ENCODE measurements at regions not wholly inside any gene's neighbourhood (a gene's known extent, or its start where the extent isn't known, plus 50 kb on each side); places are given as distances from the start of the nearest gene placed in this dataset.
A peak's percentile ranks its signal among the peaks of the same experiment; 100 is the strongest.

- no peak overlapping the region for H3K4me3 ChIP-seq (ENCODE audit: low read depth, low read length)
- H3K36me3 ChIP-seq (ENCODE audit: control insufficient read depth, insufficient read depth, low read length), result no peaks in the 10 kb centered on the region
- peak in 1 of 6 donors; percentile 3 for DNase-seq (ENCODE audit: low read depth in 4 of 6, low spot score in 6 of 6)
- no peak overlapping the region for H3K27ac ChIP-seq (ENCODE audit: low read depth, low read length)
- H3K9me3 ChIP-seq (ENCODE audit: control insufficient read depth, insufficient read depth, low read length), result no peaks in the 10 kb centered on the region
- H3K27me3 ChIP-seq (ENCODE audit: control insufficient read depth, insufficient read depth, low read length), result no peaks in the 10 kb centered on the region
- H3K4me1 ChIP-seq (ENCODE audit: control insufficient read depth, insufficient read depth, low read length), result no peaks in the 10 kb centered on the region
- WGBS (ENCODE audit: insufficient coverage), result 63% methylated on average over 3 of the region's 3 CpGs
These were observed 279.2 kb upstream of the FERMT1 start for GRCh38 chr20:6401893-6402557.

DNA sequence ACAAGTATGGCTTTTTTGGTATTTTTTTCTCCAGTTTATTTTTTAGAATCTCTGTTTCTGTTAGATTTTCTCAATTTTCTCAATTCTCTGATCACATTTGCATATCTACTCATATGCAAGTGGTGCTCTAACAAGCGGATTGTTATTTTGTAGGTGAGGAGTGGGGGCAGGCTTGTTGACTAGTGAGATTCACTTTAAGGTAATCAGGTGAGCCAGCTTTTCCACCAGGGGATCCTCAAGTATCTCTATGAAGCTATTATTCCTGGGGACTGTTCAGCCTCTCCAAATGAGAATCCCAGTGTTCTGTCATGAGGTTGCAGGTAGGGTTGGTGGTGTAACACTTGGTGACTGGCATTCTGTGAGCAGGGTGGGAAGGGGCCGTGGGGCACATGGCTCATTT, 274.3 kb upstream of the FERMT1 start:
- Histone ChIP-seq H3K36me3 (ENCODE audit: control insufficient read depth, insufficient read depth, low read length) (no peaks in the 10 kb centered on the region), H3K9me3 (ENCODE audit: control insufficient read depth, insufficient read depth, low read length) (no peaks in the 10 kb centered on the region), H3K27me3 (ENCODE audit: control insufficient read depth, insufficient read depth, low read length) (no peaks in the 10 kb centered on the region), H3K27ac (ENCODE audit: low read depth, low read length) (no peak overlapping the region), H3K4me1 (ENCODE audit: control insufficient read depth, insufficient read depth, low read length) (no peaks in the 10 kb centered on the region), H3K4me3 (ENCODE audit: low read depth, low read length) (no peak overlapping the region)
- 100% methylated on average over 1 of the region's 2 CpGs for WGBS (ENCODE audit: insufficient coverage)
- DNase-seq (ENCODE audit: low read depth in 4 of 6, low spot score in 6 of 6), result no peak

DNA sequence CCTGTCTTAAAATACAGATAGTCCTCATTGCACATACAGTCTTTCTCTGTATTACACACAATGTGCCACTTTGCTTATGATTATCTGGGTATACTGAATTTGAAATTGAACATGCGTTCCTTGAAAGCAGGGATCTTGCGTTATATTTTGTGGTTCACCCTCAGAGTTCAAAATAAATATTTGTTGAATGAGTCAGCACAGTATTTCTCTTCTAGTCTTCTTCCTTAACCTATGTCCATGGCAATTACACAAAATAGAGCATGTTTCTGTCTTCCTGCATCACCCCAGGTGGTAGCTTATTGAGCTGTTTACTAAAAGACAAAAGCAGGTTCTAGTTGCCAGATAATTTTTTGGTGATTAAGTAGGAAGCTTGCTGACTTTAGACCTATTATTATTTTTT, 272.9 kb upstream of the FERMT1 start:
- no peaks in the 10 kb centered on the region for H3K36me3 ChIP-seq (ENCODE audit: control insufficient read depth, insufficient read depth, low read length)
- no peak for DNase-seq (ENCODE audit: low read depth in 4 of 6, low spot score in 6 of 6)
- WGBS (ENCODE audit: insufficient coverage), result no CpG with 5 or more reads among the region's 2 CpGs
- H3K4me3 ChIP-seq (ENCODE audit: low read depth, low read length), result no peak overlapping the region
- H3K27ac ChIP-seq (ENCODE audit: low read depth, low read length), result no peak overlapping the region
- H3K27me3 ChIP-seq (ENCODE audit: control insufficient read depth, insufficient read depth, low read length), result no peaks in the 10 kb centered on the region
- no peaks in the 10 kb centered on the region for H3K9me3 ChIP-seq (ENCODE audit: control insufficient read depth, insufficient read depth, low read length)
- no peaks in the 10 kb centered on the region for H3K4me1 ChIP-seq (ENCODE audit: control insufficient read depth, insufficient read depth, low read length)

GRCh38 chr20:6388671-6389197, 265.9 kb upstream of the FERMT1 start:
- DNase-seq (ENCODE audit: low read depth in 4 of 6, low spot score in 6 of 6), result no peak
- Histone ChIP-seq H3K9me3 (ENCODE audit: control insufficient read depth, insufficient read depth, low read length) (no peaks in the 10 kb centered on the region), H3K4me1 (ENCODE audit: control insufficient read depth, insufficient read depth, low read length) (no peaks in the 10 kb centered on the region), H3K27ac (ENCODE audit: low read depth, low read length) (no peak overlapping the region), H3K36me3 (ENCODE audit: control insufficient read depth, insufficient read depth, low read length) (no peaks in the 10 kb centered on the region), H3K27me3 (ENCODE audit: control insufficient read depth, insufficient read depth, low read length) (no peaks in the 10 kb centered on the region), H3K4me3 (ENCODE audit: low read depth, low read length) (no peak overlapping the region)
- WGBS (ENCODE audit: insufficient coverage), result 100% methylated on average over 1 of the region's 4 CpGs

- Histone ChIP-seq H3K27ac (ENCODE audit: low read depth, low read length) (no peak overlapping the region), H3K9me3 (ENCODE audit: control insufficient read depth, insufficient read depth, low read length) (no peaks in the 10 kb centered on the region), H3K36me3 (ENCODE audit: control insufficient read depth, insufficient read depth, low read length) (no peaks in the 10 kb centered on the region), H3K27me3 (ENCODE audit: control insufficient read depth, insufficient read depth, low read length) (no peaks in the 10 kb centered on the region), H3K4me1 (ENCODE audit: control insufficient read depth, insufficient read depth, low read length) (no peaks in the 10 kb centered on the region), H3K4me3 (ENCODE audit: low read depth, low read length) (no peak overlapping the region)
- DNase-seq (ENCODE audit: low read depth in 4 of 6, low spot score in 6 of 6), result no peak
- 100% methylated on average over 1 of the region's 2 CpGs for WGBS (ENCODE audit: insufficient coverage)
These were observed 262.2 kb upstream of the FERMT1 start for GRCh38 chr20:6384956-6385486.

GRCh38 chr20:6384380-6384779, 261.6 kb upstream of the FERMT1 start:
- WGBS (ENCODE audit: insufficient coverage), result 58% methylated on average over 3 of the region's 4 CpGs
- Histone ChIP-seq H3K27me3 (ENCODE audit: control insufficient read depth, insufficient read depth, low read length) (no peaks in the 10 kb centered on the region), H3K4me1 (ENCODE audit: control insufficient read depth, insufficient read depth, low read length) (no peaks in the 10 kb centered on the region), H3K9me3 (ENCODE audit: control insufficient read depth, insufficient read depth, low read length) (no peaks in the 10 kb centered on the region), H3K4me3 (ENCODE audit: low read depth, low read length) (no peak overlapping the region), H3K27ac (ENCODE audit: low read depth, low read length) (no peak overlapping the region), H3K36me3 (ENCODE audit: control insufficient read depth, insufficient read depth, low read length) (no peaks in the 10 kb centered on the region)
- no peak for DNase-seq (ENCODE audit: low read depth in 4 of 6, low spot score in 6 of 6)

DNA sequence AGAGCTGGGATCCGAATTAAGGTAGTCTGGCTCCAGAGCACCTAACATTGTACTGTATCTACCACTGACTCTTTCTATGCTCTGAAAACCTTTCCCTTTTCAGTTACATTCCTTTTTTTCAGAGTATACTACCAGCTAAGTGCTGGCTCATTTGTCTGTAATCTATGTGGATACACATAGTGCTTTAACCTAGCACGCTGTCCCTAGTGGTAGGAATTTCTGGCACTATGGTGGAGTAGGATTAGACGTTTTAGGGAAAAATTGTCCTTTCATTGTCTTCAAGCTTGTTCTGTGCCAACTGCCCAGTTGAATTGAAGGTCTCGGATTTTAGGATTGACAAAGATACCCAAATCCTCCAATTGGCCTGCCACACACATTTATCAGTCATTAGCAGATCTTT, 259.1 kb upstream of the FERMT1 start:
- H3K27ac ChIP-seq (ENCODE audit: low read depth, low read length), result no peak overlapping the region
- DNase-seq (ENCODE audit: low read depth in 4 of 6, low spot score in 6 of 6), result no peak
- H3K36me3 ChIP-seq (ENCODE audit: control insufficient read depth, insufficient read depth, low read length), result no peaks in the 10 kb centered on the region
- no peak overlapping the region for H3K4me3 ChIP-seq (ENCODE audit: low read depth, low read length)
- H3K27me3 ChIP-seq (ENCODE audit: control insufficient read depth, insufficient read depth, low read length), result no peaks in the 10 kb centered on the region
- no CpG with 5 or more reads among the region's 4 CpGs for WGBS (ENCODE audit: insufficient coverage)
- no peaks in the 10 kb centered on the region for H3K4me1 ChIP-seq (ENCODE audit: control insufficient read depth, insufficient read depth, low read length)
- no peaks in the 10 kb centered on the region for H3K9me3 ChIP-seq (ENCODE audit: control insufficient read depth, insufficient read depth, low read length)

DNA sequence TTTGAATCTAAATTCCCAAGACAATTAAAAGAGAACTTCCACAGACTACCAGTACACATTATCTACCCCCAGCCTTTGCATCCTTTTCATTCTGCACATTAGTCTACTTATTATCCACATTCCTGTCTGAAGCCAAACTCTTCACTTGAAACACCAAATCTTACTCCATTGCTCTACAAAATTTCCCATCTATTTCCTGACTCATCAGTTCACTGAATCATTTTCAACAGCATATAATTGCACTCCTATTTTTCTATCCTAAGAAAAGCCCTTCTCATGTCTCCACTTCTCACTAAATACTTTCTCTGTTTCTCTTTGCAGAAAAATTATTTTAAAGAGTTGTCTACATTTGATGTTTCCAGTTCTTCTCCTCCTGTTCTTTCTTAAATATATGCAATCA, 239.4 kb upstream of the FERMT1 start:
- H3K9me3 ChIP-seq (ENCODE audit: control insufficient read depth, insufficient read depth, low read length), result no peaks in the 10 kb centered on the region
- no peak overlapping the region for H3K4me3 ChIP-seq (ENCODE audit: low read depth, low read length)
- H3K36me3 ChIP-seq (ENCODE audit: control insufficient read depth, insufficient read depth, low read length), result no peaks in the 10 kb centered on the region
- no peaks in the 10 kb centered on the region for H3K4me1 ChIP-seq (ENCODE audit: control insufficient read depth, insufficient read depth, low read length)
- no peaks in the 10 kb centered on the region for H3K27me3 ChIP-seq (ENCODE audit: control insufficient read depth, insufficient read depth, low read length)
- no peak for DNase-seq (ENCODE audit: low read depth in 4 of 6, low spot score in 6 of 6)
- H3K27ac ChIP-seq (ENCODE audit: low read depth, low read length), result no peak overlapping the region

DNA sequence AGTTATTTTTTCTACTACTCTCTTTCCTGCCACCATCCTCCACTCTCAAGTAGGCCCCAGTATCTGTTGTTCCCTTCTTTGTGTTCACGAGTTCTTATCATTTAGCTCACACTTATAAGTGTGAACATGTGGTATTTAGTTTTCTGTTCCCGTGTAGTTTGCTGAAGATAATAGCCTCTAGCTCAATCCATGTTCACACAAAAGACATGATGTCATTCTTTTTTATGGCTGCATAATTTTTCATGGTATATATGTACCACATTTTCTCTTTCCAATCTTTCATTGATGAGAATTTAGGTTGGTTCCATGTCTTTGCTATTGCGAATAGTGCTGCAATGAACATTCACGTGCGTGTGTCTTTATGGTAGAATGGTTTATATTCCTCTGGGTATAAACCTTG, 237.9 kb upstream of the FERMT1 start:
- no peak for DNase-seq (ENCODE audit: low read depth in 4 of 6, low spot score in 6 of 6)
- no peak overlapping the region for H3K4me3 ChIP-seq (ENCODE audit: low read depth, low read length)
- H3K27ac ChIP-seq (ENCODE audit: low read depth, low read length), result no peak overlapping the region
- no peaks in the 10 kb centered on the region for H3K4me1 ChIP-seq (ENCODE audit: control insufficient read depth, insufficient read depth, low read length)
- no peaks in the 10 kb centered on the region for H3K36me3 ChIP-seq (ENCODE audit: control insufficient read depth, insufficient read depth, low read length)
- H3K27me3 ChIP-seq (ENCODE audit: control insufficient read depth, insufficient read depth, low read length), result no peaks in the 10 kb centered on the region
- 88% methylated on average over 3 of the region's 5 CpGs for WGBS (ENCODE audit: insufficient coverage)
- no peaks in the 10 kb centered on the region for H3K9me3 ChIP-seq (ENCODE audit: control insufficient read depth, insufficient read depth, low read length)

DNA sequence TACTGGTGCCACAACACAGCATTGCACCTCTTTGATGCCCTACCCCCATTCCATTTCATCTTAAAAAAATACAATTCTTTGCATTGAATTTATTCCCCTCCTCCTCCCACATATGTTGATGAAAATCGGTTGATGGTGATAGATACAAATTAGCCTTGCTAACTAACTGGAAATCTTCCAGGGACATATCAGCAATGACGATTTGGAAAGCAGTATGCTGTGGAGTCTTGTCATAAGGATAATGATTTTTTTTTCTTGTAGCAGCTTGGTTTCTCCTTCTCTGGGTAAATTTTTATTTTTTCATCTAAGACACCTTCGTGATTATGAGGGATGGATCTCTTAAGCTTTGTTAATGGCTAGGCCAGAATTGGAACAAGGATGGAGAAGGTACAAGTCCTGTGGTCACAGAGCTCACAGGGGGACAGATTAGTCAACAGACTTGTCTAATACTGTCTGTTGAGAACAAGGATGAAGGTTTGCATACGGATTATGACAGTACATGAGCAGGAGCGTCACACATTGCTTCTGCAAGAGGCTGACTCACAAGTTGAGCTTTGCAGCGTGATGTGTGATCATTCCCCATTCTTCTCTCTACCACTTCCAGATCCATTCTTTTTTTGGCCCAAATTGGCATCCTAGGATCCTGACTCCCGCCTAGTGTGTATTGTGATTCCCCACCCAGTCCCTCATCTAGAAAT, 233.1 kb upstream of the FERMT1 start:
- peak in 1 of 6 donors; percentile 10 for DNase-seq (ENCODE audit: low read depth in 4 of 6, low spot score in 6 of 6)
- Histone ChIP-seq H3K27ac (ENCODE audit: low read depth, low read length) (no peak overlapping the region), H3K36me3 (ENCODE audit: control insufficient read depth, insufficient read depth, low read length) (no peaks in the 10 kb centered on the region), H3K4me1 (ENCODE audit: control insufficient read depth, insufficient read depth, low read length) (no peaks in the 10 kb centered on the region), H3K4me3 (ENCODE audit: low read depth, low read length) (no peak overlapping the region), H3K27me3 (ENCODE audit: control insufficient read depth, insufficient read depth, low read length) (no peaks in the 10 kb centered on the region), H3K9me3 (ENCODE audit: control insufficient read depth, insufficient read depth, low read length) (no peaks in the 10 kb centered on the region)
- 89% methylated on average over 5 of the region's 7 CpGs for WGBS (ENCODE audit: insufficient coverage)

All from spinal cord (tissue), 9 donors.